ENCODE measurements at regions not wholly inside any gene's neighbourhood (a gene's known extent, or its start where the extent isn't known, plus 50 kb on each side); places are given as distances from the start of the nearest gene placed in this dataset.

DNA sequence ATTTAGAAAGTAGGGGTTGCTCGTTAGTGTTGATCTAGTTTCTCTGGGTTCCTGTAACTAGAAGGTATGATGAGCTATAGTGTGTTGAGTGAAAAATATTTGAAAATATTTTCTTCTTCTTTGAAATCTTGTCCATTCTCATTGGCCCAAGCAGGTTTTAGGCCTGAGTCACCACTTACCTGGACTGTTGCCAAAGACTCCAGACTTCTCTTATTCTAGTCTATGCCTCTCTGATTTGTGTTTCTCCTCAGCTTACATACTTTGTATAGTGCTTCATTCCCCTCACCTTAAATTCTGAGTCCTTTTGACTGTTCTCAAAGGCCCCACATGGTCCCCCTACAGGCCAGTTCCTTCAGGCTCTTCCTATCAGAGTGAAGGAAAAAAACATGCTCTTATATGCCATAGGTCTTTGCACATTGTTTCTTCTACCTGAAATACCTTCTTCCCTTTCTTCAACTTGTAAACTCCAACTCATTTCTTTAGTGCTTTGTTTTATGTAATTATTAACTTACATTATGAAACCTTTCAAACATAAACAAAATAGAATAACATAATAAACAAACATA lies 258.2 kb downstream of the PPP1R2C start:
- DNase-seq (ENCODE audit: low read depth) = no peak

DNA sequence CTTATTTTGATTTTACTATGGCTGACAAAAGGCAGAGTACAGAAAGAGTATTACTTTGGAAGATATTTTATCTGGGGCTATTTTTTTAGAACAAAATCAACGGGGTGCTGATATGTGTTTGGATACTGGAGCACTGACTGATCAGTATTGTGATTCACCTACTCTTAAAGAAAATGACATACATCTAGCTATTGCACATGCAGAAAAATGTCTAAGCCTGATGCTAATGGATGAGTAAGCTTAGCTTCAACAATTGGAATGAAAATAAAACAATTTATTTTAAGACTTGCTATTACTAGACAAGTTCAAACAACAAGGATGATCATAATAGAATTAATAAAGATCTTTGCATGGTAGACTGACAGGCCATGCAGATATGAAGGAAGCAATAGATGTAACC lies 262.0 kb downstream of the PPP1R2C start:
- no peak for DNase-seq (ENCODE audit: low read depth)

DNA sequence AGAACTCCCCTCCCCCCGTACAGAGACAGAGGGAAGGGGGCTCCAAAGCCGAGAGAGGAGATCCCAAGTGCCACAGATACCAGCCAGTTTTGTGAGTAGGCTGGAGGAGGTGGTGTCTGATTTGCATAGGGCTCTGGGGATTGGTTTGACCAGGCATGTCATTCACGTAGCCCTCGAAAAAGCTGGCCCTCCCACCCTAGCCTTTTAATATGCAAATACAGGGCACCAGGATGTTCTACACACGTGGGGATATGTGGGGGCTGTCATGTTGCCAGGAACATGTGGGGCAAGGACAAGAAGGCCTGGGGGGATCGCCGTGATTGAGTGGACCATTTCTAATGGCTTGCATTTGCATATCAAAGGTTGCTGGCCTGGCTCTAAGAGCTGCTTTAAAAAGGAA lies 272.9 kb downstream of the PPP1R2C start:
- DNase-seq (ENCODE audit: low read depth) = no peak

DNA sequence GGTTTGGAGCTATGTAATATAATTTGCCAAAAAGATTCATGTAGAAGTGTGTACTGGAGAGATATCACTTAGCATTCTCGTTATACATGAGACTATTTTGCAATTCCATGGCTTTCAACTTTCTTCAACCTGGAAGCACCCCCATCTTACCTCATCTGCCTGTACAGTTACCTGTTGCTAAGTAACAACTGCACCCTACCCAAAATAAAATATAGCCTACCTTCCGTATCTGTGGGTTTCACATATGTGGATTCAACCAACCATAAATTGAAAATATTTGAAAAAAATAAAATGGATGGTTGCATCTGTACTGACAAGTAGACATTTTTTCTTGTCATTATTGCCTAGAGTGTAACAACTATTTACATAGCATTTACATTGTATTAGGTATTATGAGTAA lies 278.3 kb downstream of the PPP1R2C start:
- no peak for DNase-seq (ENCODE audit: low read depth)

DNA sequence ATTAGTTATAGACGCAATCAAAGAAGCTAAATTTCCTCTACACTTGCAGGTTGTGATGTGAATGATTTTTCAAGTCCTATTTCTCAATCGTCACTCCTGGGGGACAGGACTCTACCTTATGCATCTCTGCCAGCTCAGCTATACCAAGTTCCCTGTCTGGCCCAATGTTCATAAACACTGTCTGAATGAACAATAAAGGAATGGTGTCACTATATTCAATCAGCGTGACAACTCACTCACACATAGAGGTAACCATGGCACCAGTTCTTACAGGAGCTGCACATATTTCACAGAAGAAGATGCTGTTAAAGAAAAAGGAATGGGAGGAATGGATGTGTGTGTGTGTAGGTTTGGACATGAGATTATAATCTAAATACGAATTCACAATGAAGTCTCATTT lies 280.6 kb downstream of the PPP1R2C start:
- DNase-seq (ENCODE audit: low read depth) = no peak

DNA sequence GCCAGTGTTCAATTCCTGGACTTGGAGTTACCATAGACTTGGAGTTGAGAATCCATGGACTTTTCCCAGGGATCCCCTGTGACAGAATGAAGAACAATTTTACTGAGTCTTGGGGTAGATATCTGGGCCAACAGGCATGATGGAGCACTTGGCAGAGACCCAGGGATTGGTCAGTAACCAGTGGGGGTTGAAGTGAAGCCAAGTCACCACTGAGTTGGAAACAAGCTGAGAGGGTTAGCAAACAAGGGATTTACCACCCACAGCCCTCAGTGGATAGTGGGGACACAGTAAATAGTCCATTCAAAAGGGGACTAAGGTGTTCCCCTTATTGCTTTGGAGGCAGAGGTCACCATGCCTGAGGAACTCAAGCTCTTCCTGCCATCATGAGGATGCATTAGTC lies 281.7 kb downstream of the PPP1R2C start:
- no peak for DNase-seq (ENCODE audit: low read depth)

DNA sequence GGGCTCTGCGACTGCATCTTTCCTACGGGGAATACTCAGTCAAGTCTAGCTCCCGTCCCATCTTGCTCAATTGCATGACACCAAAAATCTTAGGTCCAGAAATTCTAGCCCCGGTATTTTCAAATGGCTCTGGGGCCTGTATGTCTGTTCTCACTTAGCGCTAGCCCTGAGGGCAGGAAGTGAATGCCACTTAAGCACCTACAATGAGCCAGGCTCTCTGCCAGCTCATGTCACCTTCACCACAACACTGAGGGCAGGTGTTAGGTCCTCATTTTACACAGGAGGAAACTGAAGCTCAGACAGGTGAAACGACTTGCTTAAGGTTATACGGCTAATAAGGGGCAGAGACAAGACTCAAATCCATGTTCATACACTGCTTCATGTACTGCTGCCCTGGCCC lies 282.8 kb downstream of the PPP1R2C start:
- no peak for DNase-seq (ENCODE audit: low read depth)

DNA sequence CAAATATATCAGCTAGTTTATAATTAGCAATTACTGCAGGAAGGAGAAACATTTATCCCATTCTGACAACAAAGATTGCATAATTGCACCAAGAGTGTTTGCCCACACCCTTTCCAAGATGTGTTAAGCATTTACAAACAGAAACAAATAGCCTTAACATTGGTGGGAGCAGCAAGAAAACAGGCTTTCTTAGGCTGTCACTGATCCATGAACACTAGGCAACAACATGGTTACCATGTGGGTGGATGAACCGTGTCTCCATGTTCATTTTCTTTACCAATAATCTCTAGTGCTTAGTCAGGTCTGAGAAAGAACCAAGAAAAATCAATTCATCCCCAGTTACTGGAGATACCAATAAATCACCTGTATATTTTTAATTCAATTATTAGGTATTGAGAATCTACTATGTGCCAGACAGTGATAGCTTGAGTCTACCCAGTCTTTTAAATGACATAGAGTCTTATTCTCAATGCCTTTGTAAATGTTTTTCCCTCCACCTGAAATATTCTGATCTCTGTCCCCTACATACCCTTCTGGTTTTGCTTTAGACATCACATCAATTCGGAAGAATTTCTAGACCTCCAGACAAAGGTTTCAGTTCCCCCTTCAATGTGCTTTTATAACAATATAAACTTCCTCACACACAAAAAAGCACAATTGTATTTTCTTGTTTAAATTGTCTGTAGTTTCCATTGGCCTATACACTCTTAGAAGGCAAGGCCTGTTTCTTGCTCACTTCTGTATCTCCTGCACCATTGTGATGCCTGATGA lies 286.6 kb downstream of the PPP1R2C start:
- DNase-seq (ENCODE audit: low read depth) = no peak

DNA sequence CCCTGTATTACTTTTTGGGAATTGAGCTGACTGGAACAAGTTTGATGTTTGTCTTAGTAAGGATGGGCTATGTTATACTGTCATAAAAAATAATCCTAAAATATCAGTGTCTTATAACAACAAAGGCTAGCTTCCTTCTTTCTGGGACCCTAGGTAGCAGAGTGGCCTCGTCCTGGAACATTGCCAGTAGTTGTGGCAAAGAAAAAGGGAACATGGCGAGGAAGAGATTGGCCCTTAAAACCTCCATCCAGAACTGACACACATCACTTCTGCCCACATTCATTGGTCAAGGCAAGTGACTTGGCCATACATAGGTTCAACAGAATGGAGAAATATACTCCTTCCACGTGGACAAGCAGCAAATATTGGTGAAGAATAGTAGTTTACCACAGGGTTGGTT lies 287.9 kb downstream of the PPP1R2C start:
- DNase-seq (ENCODE audit: low read depth) = no peak

DNA sequence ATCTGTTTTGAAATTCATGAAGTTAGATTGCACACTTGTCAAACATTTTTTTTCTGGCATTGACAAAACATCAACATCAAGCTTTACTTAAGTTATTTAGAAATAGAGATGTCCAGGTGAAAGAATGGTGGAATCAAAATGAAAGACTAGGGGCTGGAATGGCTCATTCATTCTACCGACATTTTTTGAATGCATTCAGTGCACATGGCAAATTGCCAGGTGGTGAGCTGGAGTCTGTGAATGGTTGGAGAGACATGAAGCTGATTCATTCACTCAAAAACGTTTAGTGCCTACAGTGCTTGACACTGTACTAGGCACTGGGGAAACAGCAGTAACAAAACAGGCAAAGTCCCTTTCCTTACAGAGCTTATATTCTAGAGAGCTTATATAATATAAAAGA lies 292.4 kb downstream of the PPP1R2C start:
- no peak for DNase-seq (ENCODE audit: low read depth)

DNA sequence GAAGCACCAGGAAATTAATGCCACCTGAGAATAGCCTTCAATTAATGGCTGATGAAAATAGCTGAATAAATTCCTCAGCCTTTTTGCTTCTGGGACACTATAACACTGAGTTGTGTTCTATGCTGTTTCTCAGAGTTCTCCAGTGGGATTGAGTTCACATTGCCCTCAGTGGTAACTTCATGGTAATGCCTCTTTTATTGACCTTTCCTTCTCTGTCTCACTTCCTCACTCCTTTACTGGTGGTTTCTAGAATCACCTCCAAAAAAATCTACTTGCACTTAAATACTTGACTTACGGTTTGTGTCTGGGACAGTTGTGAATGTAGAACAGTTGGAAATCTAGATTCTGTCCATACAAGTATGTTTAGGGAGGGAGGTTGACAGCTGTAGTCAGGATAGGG lies 293.7 kb downstream of the PPP1R2C start:
- DNase-seq (ENCODE audit: low read depth) = no peak

DNA sequence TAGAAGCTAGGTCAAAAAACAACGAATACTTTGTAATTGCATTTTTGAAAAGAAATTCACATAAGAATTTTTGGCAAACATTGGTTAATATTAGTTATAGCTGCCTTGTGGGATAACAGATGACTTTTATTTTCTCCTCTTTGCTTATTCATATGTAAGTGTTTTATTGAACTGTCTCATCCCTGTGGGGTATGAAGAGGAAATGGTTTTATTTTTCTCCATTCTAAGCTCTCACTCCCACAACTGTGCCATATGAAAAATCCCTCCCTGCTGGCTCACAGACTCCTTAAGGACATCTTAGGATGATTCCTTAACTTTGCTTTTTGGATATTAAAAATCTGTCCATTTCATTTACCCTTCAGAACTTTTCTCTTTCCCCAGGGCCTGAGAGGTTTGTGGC lies 300.6 kb downstream of the PPP1R2C start:
- no peak for DNase-seq (ENCODE audit: low read depth)

DNA sequence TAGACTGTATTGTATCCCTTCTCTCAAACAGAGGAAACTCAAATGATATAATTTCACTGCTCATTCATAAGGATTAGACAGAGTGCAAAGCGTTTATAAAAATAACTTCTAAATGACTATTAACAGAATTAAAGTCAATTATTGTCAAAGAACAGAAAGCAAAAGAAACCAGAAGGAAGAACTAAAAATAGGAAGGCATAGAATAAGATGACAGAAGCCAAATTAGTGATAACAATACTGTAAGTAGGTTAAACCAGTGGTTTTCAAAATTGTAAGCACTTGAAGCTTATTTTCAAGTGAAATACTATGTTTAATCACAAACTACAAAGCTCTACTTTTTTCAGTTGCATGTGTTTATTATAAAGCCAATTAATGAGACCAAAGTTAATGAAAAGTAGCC lies 305.2 kb downstream of the PPP1R2C start:
- DNase-seq (ENCODE audit: low read depth) = no peak

DNA sequence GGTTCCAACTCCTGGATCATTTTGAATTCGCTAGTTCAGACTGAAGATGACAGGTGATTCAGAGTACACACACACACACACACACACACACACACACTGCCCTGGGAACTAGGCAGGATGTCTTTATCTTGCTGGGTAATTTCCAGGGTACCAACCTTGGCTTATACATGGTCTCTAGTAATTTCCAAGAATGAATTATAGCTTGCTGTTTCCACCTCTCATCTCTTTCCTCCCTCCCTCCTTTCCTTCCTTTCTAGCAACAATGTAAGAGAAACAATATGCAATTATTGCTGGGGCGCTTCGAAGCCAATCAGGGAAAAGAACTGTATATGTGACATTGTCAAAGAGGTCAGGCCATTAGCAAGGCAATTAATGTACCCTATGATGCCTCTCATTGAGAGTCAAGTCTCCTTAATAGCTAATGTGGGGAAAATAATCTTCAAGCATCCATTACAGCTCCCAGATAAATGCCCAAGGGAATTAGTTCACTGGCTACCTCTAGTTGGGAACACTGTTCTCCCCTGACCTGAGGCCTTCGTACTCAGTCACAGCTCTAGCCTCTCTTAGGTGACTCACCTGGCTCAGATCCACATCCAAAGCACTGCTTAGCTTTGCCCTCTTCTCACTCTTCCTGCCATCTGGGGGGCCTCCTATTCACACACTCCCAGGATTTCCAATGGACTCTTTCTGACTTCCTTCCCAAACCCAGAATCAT lies 311.5 kb downstream of the PPP1R2C start:
- DNase-seq (ENCODE audit: low read depth) = peak; percentile 0

DNA sequence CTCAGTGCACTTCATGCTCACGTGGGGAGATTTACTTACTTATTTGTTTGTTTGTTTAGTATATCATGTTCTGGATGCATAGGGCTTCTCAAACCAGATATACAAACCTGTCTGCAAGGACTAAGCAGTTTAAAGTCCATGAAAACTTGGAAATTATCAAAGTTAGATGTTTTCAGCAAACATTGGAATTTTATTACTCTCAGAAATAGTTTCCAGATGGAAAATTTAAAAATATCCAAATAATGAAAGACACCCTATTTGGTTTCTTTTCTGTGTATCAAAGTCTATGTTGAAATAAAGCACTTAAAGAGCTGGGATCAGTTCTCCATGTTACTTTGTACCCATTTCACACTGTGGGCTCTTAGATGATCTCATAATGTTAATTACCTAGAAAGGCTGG lies 312.1 kb downstream of the PPP1R2C start:
- DNase-seq (ENCODE audit: low read depth) = no peak

DNA sequence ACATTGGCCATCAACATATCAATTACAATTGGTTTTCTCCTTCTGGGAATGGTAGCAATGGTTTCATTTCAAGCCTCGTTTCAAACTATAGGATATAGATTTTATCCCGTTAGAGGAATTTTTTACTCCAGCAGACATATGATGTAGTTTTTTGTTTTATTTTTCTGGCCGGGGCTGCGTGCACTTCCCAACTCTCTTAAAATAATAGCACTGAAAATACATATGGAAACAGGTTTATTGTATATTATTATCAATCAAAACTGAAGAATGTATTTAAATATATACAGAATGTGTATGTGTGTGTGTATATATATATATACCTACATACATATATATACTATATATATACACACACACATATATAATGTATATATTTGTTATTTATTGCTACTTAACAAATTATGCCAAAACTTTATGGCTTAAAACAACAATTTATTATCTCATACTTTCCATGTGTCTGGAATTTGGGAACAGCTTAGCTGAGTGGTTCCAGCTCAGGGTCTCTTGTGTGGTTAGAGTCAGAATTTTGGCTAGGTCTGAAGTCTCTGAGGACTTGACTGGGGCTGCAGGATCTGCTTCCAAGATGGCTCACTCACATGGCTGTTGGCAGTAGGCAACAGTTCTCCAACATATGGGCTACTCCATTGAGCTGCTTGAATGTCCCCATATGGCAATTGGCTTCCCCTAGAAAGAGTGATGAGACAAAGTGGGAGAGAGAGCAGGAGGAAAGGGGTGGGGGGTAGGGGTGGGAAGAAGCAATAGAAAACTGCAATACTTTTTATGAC lies 314.1 kb downstream of the PPP1R2C start:
- no peak for DNase-seq (ENCODE audit: low read depth)

DNA sequence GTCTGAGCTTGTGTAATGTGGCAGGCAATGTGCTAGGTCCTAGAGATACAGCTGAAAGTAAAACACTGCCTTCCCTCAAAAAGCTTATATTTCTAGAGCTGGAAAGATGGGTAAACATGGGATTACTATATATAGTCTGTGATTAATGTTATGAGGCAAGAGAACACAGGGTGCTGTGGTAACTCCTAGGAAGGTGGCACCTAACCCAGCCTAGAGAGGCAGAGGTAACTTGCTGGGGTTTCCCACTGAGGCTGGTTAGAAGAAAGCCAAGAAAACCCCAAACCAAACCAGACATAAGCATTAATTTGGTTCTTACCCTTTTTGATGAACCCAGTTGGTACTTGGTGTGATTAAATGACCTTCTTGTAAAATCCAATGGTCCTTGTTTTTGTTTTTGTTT lies 315.0 kb downstream of the PPP1R2C start:
- DNase-seq (ENCODE audit: low read depth) = no peak

DNA sequence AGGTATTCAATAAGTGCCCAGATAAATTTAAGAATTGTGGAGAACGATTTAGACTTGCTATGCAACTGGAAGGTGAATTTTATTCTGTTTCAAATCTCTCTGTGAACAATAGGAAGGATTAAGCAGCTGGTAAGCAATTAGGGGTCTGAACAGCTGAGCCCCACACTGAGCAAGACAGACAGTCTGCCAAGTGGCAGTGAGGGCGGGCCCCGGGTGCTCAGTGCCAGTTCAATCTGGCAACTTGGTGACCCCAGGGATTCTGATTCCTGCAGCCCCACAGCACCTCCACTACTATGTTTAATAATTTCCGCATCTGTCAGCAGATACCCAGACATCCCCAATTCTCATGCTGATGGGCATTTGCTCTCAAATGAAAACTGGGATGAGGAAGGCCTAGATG lies 317.3 kb downstream of the PPP1R2C start:
- no peak for DNase-seq (ENCODE audit: low read depth)

DNA sequence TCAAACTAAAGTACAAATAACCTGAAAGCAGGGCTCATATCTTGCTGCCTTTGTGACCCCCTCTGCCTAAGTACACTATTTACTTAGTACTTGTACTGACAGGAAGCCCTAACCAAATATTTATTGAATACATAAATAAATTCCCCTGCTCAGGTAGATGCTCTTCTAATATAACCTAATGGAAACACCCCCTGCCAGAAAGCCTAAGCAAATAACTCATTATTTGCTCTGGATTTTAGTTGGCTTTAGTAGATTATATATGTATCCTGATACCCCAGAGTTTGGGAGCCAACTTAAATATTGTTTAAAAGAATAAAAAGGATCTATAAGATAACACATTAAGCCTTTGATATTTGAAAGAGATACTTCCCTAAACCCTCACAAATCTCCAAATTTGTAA lies 318.2 kb downstream of the PPP1R2C start:
- no peak for DNase-seq (ENCODE audit: low read depth)

DNA sequence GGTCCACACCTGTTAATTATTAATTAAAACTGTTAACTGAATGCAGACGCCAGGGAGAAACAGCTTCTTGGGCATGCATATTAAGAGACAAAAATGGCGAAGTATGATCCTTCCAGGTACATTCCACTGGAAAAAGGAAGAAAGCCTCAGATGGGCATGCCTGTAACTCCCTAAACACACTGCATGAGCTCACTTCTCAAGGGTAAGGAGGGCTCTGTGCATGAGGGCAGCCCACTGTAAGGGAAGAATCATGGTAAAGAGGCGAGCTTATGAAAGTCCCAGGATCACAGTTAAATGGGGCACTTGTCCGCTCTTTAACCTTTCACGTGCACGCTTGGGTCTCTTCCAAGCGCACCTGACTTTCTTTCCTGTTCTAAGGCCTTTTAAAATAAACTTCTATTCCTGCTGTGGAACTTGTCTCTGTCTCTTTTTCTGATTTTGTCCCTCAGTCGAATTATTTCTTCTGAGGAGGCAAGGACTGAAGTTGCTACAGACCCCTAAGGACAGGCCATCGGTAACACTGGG lies 321.7 kb downstream of the PPP1R2C start:
- DNase-seq (ENCODE audit: low read depth) = no peak

DNA sequence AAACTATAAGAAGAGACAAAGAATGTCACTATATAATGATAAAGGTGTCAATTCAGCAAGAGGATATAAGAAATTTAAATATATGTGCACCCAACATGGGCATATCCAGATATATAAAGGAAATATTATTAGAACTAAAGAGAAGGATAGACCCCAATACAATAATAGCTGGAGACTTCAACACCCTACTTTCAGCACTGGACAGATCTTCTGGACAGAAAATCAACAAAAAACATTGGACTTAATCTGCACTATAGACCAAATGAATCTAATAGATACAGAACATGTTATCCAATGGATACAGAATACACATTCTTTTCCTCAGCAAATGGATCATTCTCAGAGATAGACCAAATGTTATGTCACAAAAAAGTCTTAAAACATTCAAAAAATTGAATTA lies 327.7 kb downstream of the PPP1R2C start:
- no peak for DNase-seq (ENCODE audit: low read depth)

DNA sequence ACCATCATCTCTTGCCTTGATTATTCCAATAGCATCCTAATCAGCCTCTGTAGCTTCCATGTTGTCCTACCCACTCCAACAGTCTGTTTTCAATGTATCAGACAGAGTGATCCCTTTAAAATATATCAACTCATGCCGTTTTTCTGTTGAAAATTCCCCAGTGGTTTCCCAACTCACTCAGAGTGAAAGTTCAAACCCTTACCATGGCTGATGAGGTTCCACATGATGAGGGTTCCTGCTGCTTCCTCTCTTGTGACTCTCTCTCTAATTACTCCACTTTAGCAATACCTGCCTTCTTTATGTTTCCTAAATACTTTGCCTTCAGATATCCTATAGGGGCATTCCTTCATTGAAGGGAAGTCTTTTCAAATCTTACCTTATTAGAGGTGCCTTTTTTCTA lies 334.7 kb downstream of the PPP1R2C start:
- DNase-seq (ENCODE audit: low read depth) = no peak
